GM12878 (cell line): ENCODE measurements at regions not wholly inside any gene's neighbourhood (a gene's known extent, or its start where the extent isn't known, plus 50 kb on each side); places are given as distances from the start of the nearest gene placed in this dataset.

Source experiments
- HDAC2 ChIP-seq: fragments of 200-600 bp; sonication (generic); IDR thresholded peaks from 2 replicates; pipeline ENCODE4 v1.6.1; 2017
- SRF ChIP-seq, 2 experiments: IDR thresholded peaks; 2 replicates each; pipeline ENCODE4 v1.6.1; 2011; ENCODE audit warnings: low read depth in 2 of 2, low read length in 2 of 2, mild to moderate bottlenecking in 1 of 2, moderate library complexity in 1 of 2

DNA sequence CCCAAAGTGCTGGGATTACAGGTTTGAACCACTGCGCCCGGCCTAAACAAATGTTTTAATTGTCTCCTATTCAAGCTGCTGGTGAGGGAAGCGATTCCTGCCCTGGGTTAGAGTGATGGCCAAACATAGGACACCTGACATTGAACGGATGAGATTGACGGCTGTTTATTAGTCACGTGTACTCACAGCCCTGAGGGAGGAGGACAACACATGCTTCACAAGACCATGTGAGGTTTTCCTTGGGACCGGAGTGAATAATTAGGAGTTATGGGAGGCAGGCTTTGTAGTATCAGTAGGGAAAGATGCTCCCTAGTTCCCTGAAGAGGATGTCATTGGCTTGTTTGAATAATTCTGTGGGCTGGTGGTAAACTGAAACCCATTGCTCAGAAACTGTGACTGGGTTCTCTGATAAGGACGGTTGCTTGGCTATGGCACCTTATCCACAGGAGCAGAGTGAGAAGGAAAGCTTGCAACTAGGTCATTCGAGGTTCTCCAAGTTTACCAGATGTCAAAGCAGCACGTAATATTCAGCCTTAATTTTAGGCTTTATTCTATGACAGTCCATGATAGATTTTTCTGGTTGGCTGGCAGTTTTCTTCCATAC, 245.8 kb downstream of the PLA2G4A start:
- TF ChIP-seq SRF (IDR thresholded peaks at IDR 0.05; ENCODE audit: low read depth in 2 of 2, low read length in 2 of 2) = no peak
- TF ChIP-seq HDAC2 = no peak
